B cell (primary cell): ENCODE measurements at regions not wholly inside any gene's neighbourhood (a gene's known extent, or its start where the extent isn't known, plus 50 kb on each side); places are given as distances from the start of the nearest gene placed in this dataset.

ENCODE experiments used
- ATAC-seq: fragments of 200-7000 bp; cut with Tn5 transposase; one replicate; pipeline ENCODE4 v1.10.0; 2021; ENCODE audit warnings: low read depth, mild to moderate bottlenecking, moderate number of reproducible peaks, moderate library complexity
- CTCF ChIA-PET: fragments of 350-600 bp; sonication (Branson Sonifier 250); formaldehyde crosslinking; loops from one replicate; lab custom pipeline; 2021; ENCODE audit warnings: antibody characterized with exemption, inconsistent platforms; lab: Charles Lee
- POLR2A ChIA-PET: fragments of 350-600 bp; sonication (Branson Sonifier 250); formaldehyde crosslinking; loops from one replicate; lab custom pipeline; 2021; ENCODE audit warnings: antibody characterized with exemption; lab: Charles Lee
- DNase-seq: peaks from one replicate; pipeline ENCODE4 v3.0.0; 2013
- H2AFZ ChIP-seq: 2 replicates; pipeline ENCODE4 v1.6.1; 2012; ENCODE audit warnings: mild to moderate bottlenecking, low read depth, low read length; ENCODE audit not compliant: insufficient read depth, poor library complexity, severe bottlenecking
- H3K27ac ChIP-seq, 2 donors: 1 replicate in 1 of 2; 2 replicates in 1 of 2; pipeline ENCODE4 v1.5.1; 2012 to 2013; ENCODE audit warnings: low read length in 2 of 2, mild to moderate bottlenecking in 2 of 2, moderate library complexity in 1 of 2
- H3K27me3 ChIP-seq, 4 experiments: fragments of 200-600 bp in 1 of 4; sonication (generic) in 1 of 4; replicated peaks in 1 of 4; 1 replicate in 2 of 4; 2 replicates in 2 of 4; pipeline versions ENCODE4 v1.6.1 to v1.7.0; 2013 to 2016; ENCODE audit warnings: low read length in 3 of 4, mild to moderate bottlenecking in 2 of 4, mixed read lengths in 1 of 4, moderate library complexity in 1 of 4; ENCODE audit not compliant: insufficient read depth in 4 of 4, control insufficient read depth in 3 of 4; ENCODE audit errors: control extremely low read depth in 1 of 4
- H3K36me3 ChIP-seq, 2 experiments: replicated peaks in 1 of 2; 1 replicate in 1 of 2; 2 replicates in 1 of 2; pipeline versions ENCODE4 v1.6.1 to v1.7.1; 2013; ENCODE audit warnings: low read length in 1 of 2; ENCODE audit not compliant: insufficient read depth in 2 of 2, control insufficient read depth in 1 of 2; ENCODE audit errors: control extremely low read depth in 1 of 2, extremely low read depth in 1 of 2
- H3K4me1 ChIP-seq, 2 donors: fragments of 200-600 bp in 1 of 2; sonication (generic) in 1 of 2; 1 replicate in 1 of 2; 2 replicates in 1 of 2; pipeline versions ENCODE4 v1.5.1 to v1.6.1; 2013 to 2017; ENCODE audit warnings: low read length in 2 of 2; ENCODE audit not compliant: control insufficient read depth in 2 of 2, insufficient read depth in 2 of 2
- H3K4me2 ChIP-seq: replicated peaks from 2 replicates; pipeline ENCODE3; 2012; ENCODE audit warnings: mild to moderate bottlenecking, low read depth, low read length; ENCODE audit not compliant: poor library complexity, severe bottlenecking
- H3K4me3 ChIP-seq, 5 experiments: fragments of 200-600 bp in 1 of 5; sonication (generic) in 1 of 5; 1 replicate in 3 of 5; 2 replicates in 2 of 5; pipeline versions ENCODE4 v1.5.1 to v1.7.0; 2011 to 2016; ENCODE audit warnings: low read length in 4 of 5, mild to moderate bottlenecking in 4 of 5, low read depth in 2 of 5, control low read depth in 1 of 5, moderate library complexity in 1 of 5; ENCODE audit not compliant: insufficient read depth in 1 of 5; ENCODE audit errors: control extremely low read depth in 1 of 5, extremely low read depth in 1 of 5
- H3K79me2 ChIP-seq: fragments of 200-600 bp; sonication (generic); one replicate; pipeline ENCODE4 v1.6.0; 2016; ENCODE audit warnings: low read length; ENCODE audit not compliant: control insufficient read depth, insufficient read depth
- H3K9ac ChIP-seq: fragments of 200-600 bp; sonication (generic); 2 replicates; pipeline ENCODE4 v1.6.1; 2017; ENCODE audit warnings: mild to moderate bottlenecking, low read length, moderate library complexity
- H3K9me3 ChIP-seq, 3 donors: one replicate each; pipeline versions ENCODE4 v1.6.1 to v1.7.1; 2013; ENCODE audit warnings: low read length in 2 of 3; ENCODE audit not compliant: control insufficient read depth in 2 of 3, insufficient read depth in 1 of 3; ENCODE audit errors: control extremely low read depth in 1 of 3
- H4K20me1 ChIP-seq: 2 replicates; pipeline ENCODE4 v1.6.0; 2012; ENCODE audit warnings: mild to moderate bottlenecking, low read length; ENCODE audit not compliant: insufficient read depth, control insufficient read depth, poor library complexity, severe bottlenecking
- H3K27ac Mint-ChIP-seq: one replicate; pipeline ENCODE4 v1.8.0; 2021; ENCODE audit warnings: mixed read lengths
- H3K27me3 Mint-ChIP-seq: one replicate; pipeline ENCODE4 v1.8.0; 2021; ENCODE audit warnings: mixed read lengths
- H3K4me1 Mint-ChIP-seq: one replicate; pipeline ENCODE4 v1.8.0; 2021; ENCODE audit warnings: mixed read lengths
- H3K4me3 Mint-ChIP-seq: one replicate; pipeline ENCODE4 v1.8.0; 2021; ENCODE audit warnings: mixed read lengths
- H3K9me3 Mint-ChIP-seq: one replicate; pipeline ENCODE4 v1.8.0; 2022; ENCODE audit warnings: mixed read lengths; ENCODE audit not compliant: insufficient read depth
- EZH2 ChIP-seq: IDR thresholded peaks from 2 replicates; pipeline ENCODE4 v1.6.1; 2012; ENCODE audit warnings: borderline replicate concordance, low read depth, mild to moderate bottlenecking, moderate library complexity, low read length; ENCODE audit not compliant: insufficient read depth, poor library complexity, severe bottlenecking
- WGBS: methylation state at CpG from one replicate; pipeline ENCODE4 v1.1.5; 2013; ENCODE audit warnings: missing lambda C conversion rate; ENCODE audit not compliant: insufficient coverage; 5-methylcytosine and 5-hydroxymethylcytosine counted together
- intact Hi-C: fragments of 100-400 bp; cut with micrococcal nuclease; formaldehyde crosslinking; loops from one replicate; pipeline ENCODE4 v1.10.0; 2022
- TF ChIP-seq, protein P1 (sequence below): fragments of 200-600 bp; IDR thresholded peaks from one replicate; pipeline ENCODE4 v1.8.0; 2022; ENCODE audit warnings: antibody characterized with exemption, mild to moderate bottlenecking

DNA sequence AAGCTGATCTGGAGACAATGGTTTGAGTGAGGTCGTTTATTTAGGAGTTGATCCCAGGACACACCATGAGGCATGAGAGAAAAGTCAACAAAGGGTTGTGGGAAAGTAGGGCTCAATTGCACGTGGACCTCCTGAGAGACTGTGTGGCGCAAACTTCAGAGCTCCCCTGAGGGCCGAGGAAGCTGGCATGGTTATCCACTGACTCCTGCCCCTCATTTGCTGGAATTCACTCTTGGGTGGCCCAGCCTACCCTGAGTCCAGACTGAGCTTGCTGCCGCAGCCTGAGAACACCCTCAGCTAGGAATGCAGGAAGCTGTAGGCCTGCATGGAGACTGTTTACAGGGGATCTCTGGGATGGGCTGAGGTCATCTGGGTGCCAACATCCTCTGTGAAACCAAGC is 301.0 kb downstream of the RWDD3 start:
- ChIA-PET CTCF (no interaction called here), POLR2A (no interaction called here)
- no peaks in the 10 kb centered on the region for H3K4me1 ChIP-seq
- H3K79me2 ChIP-seq = no peaks in the 10 kb centered on the region
- WGBS = 82% methylated on average over 5 of the region's 5 CpGs
- no peak overlapping the region for H3K4me3 ChIP-seq
- intact Hi-C loops = no loop called here
- DNase-seq (no peak), ATAC-seq (no peak)
- H3K9me3 Mint-ChIP-seq = peaks cover 2% of the 10 kb centered on the region
- no peaks in the 10 kb centered on the region for H3K36me3 ChIP-seq
- peaks cover 0 to 6% (median 0%) of the 10 kb centered on the region in 3 donors for H3K9me3 ChIP-seq
- TF ChIP-seq, protein P1, sequence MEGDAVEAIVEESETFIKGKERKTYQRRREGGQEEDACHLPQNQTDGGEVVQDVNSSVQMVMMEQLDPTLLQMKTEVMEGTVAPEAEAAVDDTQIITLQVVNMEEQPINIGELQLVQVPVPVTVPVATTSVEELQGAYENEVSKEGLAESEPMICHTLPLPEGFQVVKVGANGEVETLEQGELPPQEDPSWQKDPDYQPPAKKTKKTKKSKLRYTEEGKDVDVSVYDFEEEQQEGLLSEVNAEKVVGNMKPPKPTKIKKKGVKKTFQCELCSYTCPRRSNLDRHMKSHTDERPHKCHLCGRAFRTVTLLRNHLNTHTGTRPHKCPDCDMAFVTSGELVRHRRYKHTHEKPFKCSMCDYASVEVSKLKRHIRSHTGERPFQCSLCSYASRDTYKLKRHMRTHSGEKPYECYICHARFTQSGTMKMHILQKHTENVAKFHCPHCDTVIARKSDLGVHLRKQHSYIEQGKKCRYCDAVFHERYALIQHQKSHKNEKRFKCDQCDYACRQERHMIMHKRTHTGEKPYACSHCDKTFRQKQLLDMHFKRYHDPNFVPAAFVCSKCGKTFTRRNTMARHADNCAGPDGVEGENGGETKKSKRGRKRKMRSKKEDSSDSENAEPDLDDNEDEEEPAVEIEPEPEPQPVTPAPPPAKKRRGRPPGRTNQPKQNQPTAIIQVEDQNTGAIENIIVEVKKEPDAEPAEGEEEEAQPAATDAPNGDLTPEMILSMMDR = no peak
- TF ChIP-seq EZH2 = no peak
- no peaks in the 10 kb centered on the region for H3K4me1 Mint-ChIP-seq
- H3K27me3 Mint-ChIP-seq = no peaks in the 10 kb centered on the region
- no peak overlapping the region for H3K27ac Mint-ChIP-seq
- H3K27me3 ChIP-seq = no peaks in the 10 kb centered on the region
- no peaks in the 10 kb centered on the region for H4K20me1 ChIP-seq
- H3K4me2 ChIP-seq = no peak overlapping the region
- H3K4me3 Mint-ChIP-seq = no peak overlapping the region
- no peak overlapping the region for H3K27ac ChIP-seq
- no peak overlapping the region for H3K9ac ChIP-seq
- H2AFZ ChIP-seq = no peak overlapping the region

DNA sequence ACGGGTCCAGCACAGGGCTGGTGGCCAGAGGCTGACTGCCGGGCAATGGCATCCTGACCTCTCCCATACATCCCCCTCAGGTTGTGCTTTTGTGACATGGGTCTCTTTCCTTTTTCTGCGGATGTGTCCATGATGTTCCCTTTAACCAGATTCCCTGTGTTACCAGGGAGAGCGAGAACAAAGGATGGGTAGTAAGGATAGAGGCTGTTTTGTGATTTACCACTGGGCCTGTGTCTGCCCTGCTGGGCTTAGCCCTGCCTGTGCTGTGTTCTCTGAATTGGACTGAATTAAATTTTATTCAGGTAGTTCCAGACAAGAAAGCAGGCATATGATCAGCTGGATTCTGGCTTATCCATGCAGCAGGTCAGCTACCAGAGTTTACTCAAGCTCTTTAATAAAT is 301.6 kb downstream of the RWDD3 start:
- H2AFZ ChIP-seq = no peak overlapping the region
- H3K27me3 ChIP-seq = no peaks in the 10 kb centered on the region
- no peak overlapping the region for H3K4me3 ChIP-seq
- POLR2A ChIA-PET = no interaction called here
- Mint-ChIP-seq H3K27me3 (no peaks in the 10 kb centered on the region), H3K4me3 (no peak overlapping the region), H3K9me3 (peaks cover 2% of the 10 kb centered on the region), H3K27ac (no peak overlapping the region), H3K4me1 (no peaks in the 10 kb centered on the region)
- H3K9me3 ChIP-seq = peaks cover 0 to 6% (median 0%) of the 10 kb centered on the region in 3 donors
- no peaks in the 10 kb centered on the region for H3K79me2 ChIP-seq
- no peak overlapping the region for H3K27ac ChIP-seq
- WGBS = 75% methylated on average over 1 of the region's 4 CpGs
- DNase-seq (no peak), ATAC-seq (no peak)
- no peak overlapping the region for H3K9ac ChIP-seq
- no peaks in the 10 kb centered on the region for H3K4me1 ChIP-seq
- no peak overlapping the region for H3K4me2 ChIP-seq
- TF ChIP-seq, protein P1 = no peak
- TF ChIP-seq EZH2 = no peak
- intact Hi-C loops = no loop called here
- no peaks in the 10 kb centered on the region for H4K20me1 ChIP-seq
- CTCF ChIA-PET = no interaction called here
- H3K36me3 ChIP-seq = no peaks in the 10 kb centered on the region
